Endothelial cell of umbilical vein (primary cell): ENCODE measurements at regions not wholly inside any gene's neighbourhood (a gene's known extent, or its start where the extent isn't known, plus 50 kb on each side); places are given as distances from the start of the nearest gene placed in this dataset.

Source experiments
- BruUV-seq: library from RNA; stranded (reverse); fragments of 400-500 nt; replicated peaks from 2 replicates; lab custom pipeline; 2021; lab: Mats Ljungman, UMichigan
- CTCF ChIA-PET: fragments of 300-600, 350-600 bp; sonication (Branson Sonifier 250); formaldehyde crosslinking; loops from one replicate; lab custom pipeline; 2021; ENCODE audit warnings: antibody characterized with exemption, inconsistent platforms; lab: Charles Lee
- POLR2A ChIA-PET: fragments of 300-600, 350-600 bp; sonication (Branson Sonifier 250); formaldehyde crosslinking; loops from one replicate; lab custom pipeline; 2021; ENCODE audit warnings: antibody characterized with exemption, inconsistent platforms; lab: Charles Lee
- DNase-seq: peaks from one replicate; pipeline ENCODE4 v3.0.0-alpha.2; 2011; ENCODE audit warnings: low read depth, low spot score
- FAIRE-seq: peaks from 2 replicates; lab custom pipeline; 2011; peaks lifted over from hg19 to GRCh38; lab: Jason Lieb, UNC
- H2AFZ ChIP-seq: 2 replicates; pipeline ENCODE4 v1.6.0; 2012; ENCODE audit warnings: low read depth, low read length, control low read depth, inconsistent platforms
- H3K27ac ChIP-seq: 2 replicates; pipeline ENCODE4 v1.5.1; 2011; ENCODE audit warnings: low read depth, mild to moderate bottlenecking, control low read depth, low read length, moderate library complexity; ENCODE audit not compliant: insufficient read depth
- H3K27me3 ChIP-seq, 2 experiments: 2 replicates each; pipeline versions ENCODE4 v1.6.0 to v1.6.1; 2011; ENCODE audit warnings: low read length in 2 of 2, mixed read lengths in 1 of 2; ENCODE audit not compliant: control insufficient read depth in 2 of 2, insufficient read depth in 2 of 2
- H3K36me3 ChIP-seq, 2 experiments: 2 replicates in 1 of 2; 3 replicates in 1 of 2; pipeline ENCODE4 v1.5.1; 2011; ENCODE audit warnings: low read length in 2 of 2, mild to moderate bottlenecking in 1 of 2, moderate library complexity in 1 of 2; ENCODE audit not compliant: control insufficient read depth in 2 of 2, insufficient read depth in 2 of 2; ENCODE audit errors: extremely low read depth in 1 of 2
- H3K4me1 ChIP-seq: 3 replicates; pipeline ENCODE4 v1.5.1; 2011; ENCODE audit warnings: mild to moderate bottlenecking, low read length; ENCODE audit not compliant: control insufficient read depth, insufficient read depth; ENCODE audit errors: extremely low read depth
- H3K4me2 ChIP-seq: 2 replicates; pipeline ENCODE4 v1.6.1; 2011; ENCODE audit warnings: low read length, control low read depth, mixed read lengths; ENCODE audit not compliant: insufficient read depth
- H3K4me3 ChIP-seq, 3 experiments: fragments of 200-600 bp in 1 of 3; sonication (generic), shearing (Covaris generic) in 1 of 3; replicated peaks in 1 of 3; 2 replicates each; pipeline ENCODE4 v1.5.1; 2011 to 2016; ENCODE audit warnings: control low read depth in 3 of 3, low read length in 3 of 3, mild to moderate bottlenecking in 2 of 3, inconsistent platforms in 1 of 3, low read depth in 1 of 3, moderate library complexity in 1 of 3; ENCODE audit not compliant: insufficient read depth in 1 of 3
- H3K79me2 ChIP-seq: 2 replicates; pipeline ENCODE4 v1.6.0; 2012; ENCODE audit warnings: low read length, inconsistent platforms; ENCODE audit not compliant: control insufficient read depth, insufficient read depth
- H3K9ac ChIP-seq: replicated peaks from 2 replicates; pipeline ENCODE3; 2011; ENCODE audit warnings: low read length, control low read depth; ENCODE audit not compliant: insufficient read depth; ENCODE audit errors: extremely low read depth
- H3K9me1 ChIP-seq: replicated peaks from 3 replicates; pipeline ENCODE4 v1.6.0; 2011; ENCODE audit warnings: mild to moderate bottlenecking, low read length; ENCODE audit not compliant: control insufficient read depth, insufficient read depth; ENCODE audit errors: extremely low read depth
- H3K9me3 ChIP-seq: replicated peaks from 2 replicates; pipeline ENCODE4 v1.5.1; 2012; ENCODE audit warnings: low read length, inconsistent platforms; ENCODE audit not compliant: control insufficient read depth, insufficient read depth
- H4K20me1 ChIP-seq: replicated peaks from 2 replicates; pipeline ENCODE3; 2011; ENCODE audit warnings: mild to moderate bottlenecking, low read length; ENCODE audit not compliant: control insufficient read depth, insufficient read depth; ENCODE audit errors: extremely low read depth
- CTCF ChIP-seq, 2 donors: IDR thresholded peaks; 1 replicate in 1 of 2; 2 replicates in 1 of 2; pipeline ENCODE4 v1.5.1; 2011; ENCODE audit warnings: low read length in 2 of 2, mild to moderate bottlenecking in 2 of 2, moderate library complexity in 2 of 2, control low read depth in 1 of 2, inconsistent platforms in 1 of 2, low read depth in 1 of 2; ENCODE audit not compliant: insufficient read depth in 1 of 2; ENCODE audit errors: extremely low read depth in 1 of 2
- EZH2 ChIP-seq: IDR thresholded peaks from 2 replicates; pipeline ENCODE4 v1.6.1; 2012; ENCODE audit warnings: borderline replicate concordance, low read depth, mild to moderate bottlenecking, moderate library complexity, low read length, inconsistent platforms; ENCODE audit not compliant: severe bottlenecking
- FOS ChIP-seq: IDR thresholded peaks from 2 replicates; pipeline ENCODE4 v1.6.1; 2011; ENCODE audit warnings: mild to moderate bottlenecking, low read length, moderate library complexity, borderline replicate concordance; ENCODE audit not compliant: insufficient read depth
- GATA2 ChIP-seq: IDR thresholded peaks from 2 replicates; pipeline ENCODE4 v1.7.0; 2011; ENCODE audit warnings: low read depth, mild to moderate bottlenecking, moderate library complexity, mixed read lengths, low read length; ENCODE audit not compliant: insufficient read length, insufficient read depth
- JUN ChIP-seq: IDR thresholded peaks from 2 replicates; pipeline ENCODE4 v1.6.1; 2011; ENCODE audit warnings: borderline replicate concordance, low read depth; ENCODE audit not compliant: insufficient read length, insufficient read depth
- MAX ChIP-seq: IDR thresholded peaks from 2 replicates; pipeline ENCODE4 v1.6.1; 2011; ENCODE audit not compliant: insufficient read depth, insufficient read length
- MYC ChIP-seq: IDR thresholded peaks from one replicate; pipeline ENCODE4 v1.6.1; 2011; ENCODE audit warnings: mild to moderate bottlenecking, low read depth, low read length
- POLR2A ChIP-seq: IDR thresholded peaks from 2 replicates; pipeline ENCODE4 v1.6.1; 2012; ENCODE audit warnings: low read depth, mild to moderate bottlenecking, control low read depth, low read length
- POLR2AphosphoS5 ChIP-seq: IDR thresholded peaks from 2 replicates; pipeline ENCODE4 v1.6.1; 2012; ENCODE audit warnings: low read depth, mild to moderate bottlenecking, control low read depth, low read length, moderate library complexity; ENCODE audit not compliant: insufficient read depth
- dilution Hi-C: fragments of 300-500 bp; cut with MboI; formaldehyde crosslinking; loops from one replicate; pipeline ENCODE4 v1.15.0; 2019; ENCODE audit warnings: low sequenced_read_pairs; ENCODE audit not compliant: extremely low pct_ligation_motif_present
- intact Hi-C: fragments of 100-400 bp; cut with micrococcal nuclease; formaldehyde crosslinking; loops from one replicate; pipeline ENCODE4 v1.10.0; 2022

GRCh38 chr3:20511863-20512505 is 326.0 kb upstream of the SGO1 start:
- FAIRE-seq (no peak), DNase-seq (peak; percentile 51)
- H4K20me1 ChIP-seq: no peaks in the 10 kb centered on the region
- H3K9ac ChIP-seq: no peak overlapping the region
- H3K9me3 ChIP-seq: no peaks in the 10 kb centered on the region
- BruUV-seq: no TSS peak
- H3K27me3 ChIP-seq: no peaks in the 10 kb centered on the region
- intact Hi-C loops (loop anchor here (1.0 to 5.0 kb wide), 8 partner anchors 172 to 1380 kb away; no protein-coding TSS in a partner anchor), dilution Hi-C loops (no loop called here)
- H3K4me3 ChIP-seq: no peak overlapping the region
- H3K4me1 ChIP-seq: no peaks in the 10 kb centered on the region
- no peak overlapping the region for H3K4me2 ChIP-seq
- H3K36me3 ChIP-seq: no peaks in the 10 kb centered on the region
- POLR2A ChIA-PET: no interaction called here
- CTCF ChIA-PET: interaction anchor here (0.7 to 3.9 kb wide), 5 partner anchors 16 to 1382 kb away, joined by 3 to 24 read pairs (median 5); no protein-coding TSS in a partner anchor
- no peaks in the 10 kb centered on the region for H3K9me1 ChIP-seq
- H2AFZ ChIP-seq: peak overlapping the region; percentile 16
- TF ChIP-seq GATA2 (peak; percentile 24), CTCF (IDR thresholded peaks at IDR 0.05; ENCODE audit: extremely low read depth in 1 of 2, insufficient read depth in 1 of 2, low read depth in 1 of 2, low read length in 2 of 2) (peak; percentile 35 to 40), MYC (no peak)
- no peaks in the 10 kb centered on the region for H3K79me2 ChIP-seq
- no peak overlapping the region for H3K27ac ChIP-seq

- CTCF ChIA-PET: interaction anchor here (1.4 to 3.9 kb wide), 6 partner anchors 17 to 1384 kb away, joined by 3 to 24 read pairs (median 6); no protein-coding TSS in a partner anchor
- intact Hi-C loops: loop anchor here (2.0 to 5.0 kb wide), 5 partner anchors 232 to 1382 kb away; no protein-coding TSS in a partner anchor
- FAIRE-seq: no peak
- POLR2A ChIA-PET: no interaction called here
- no peaks in the 10 kb centered on the region for H3K79me2 ChIP-seq
- H3K9me1 ChIP-seq: no peaks in the 10 kb centered on the region
- no peaks in the 10 kb centered on the region for H4K20me1 ChIP-seq
- H3K4me2 ChIP-seq: no peak overlapping the region
- dilution Hi-C loops: no loop called here
- H3K9me3 ChIP-seq: no peaks in the 10 kb centered on the region
- no peak overlapping the region for H3K4me3 ChIP-seq
- BruUV-seq: no TSS peak
- H2AFZ ChIP-seq: no peak overlapping the region
- H3K36me3 ChIP-seq: no peaks in the 10 kb centered on the region
- TF ChIP-seq CTCF (IDR thresholded peaks at IDR 0.05; ENCODE audit: extremely low read depth in 1 of 2, insufficient read depth in 1 of 2, low read depth in 1 of 2, low read length in 2 of 2): no peak
- no peak for TF ChIP-seq GATA2
- TF ChIP-seq MYC: no peak
- TF ChIP-seq POLR2AphosphoS5: no peak
- TF ChIP-seq JUN: no peak
- TF ChIP-seq POLR2A: no peak
- no peak for TF ChIP-seq MAX
- TF ChIP-seq EZH2: no peak
- TF ChIP-seq FOS: no peak
- DNase-seq: no peak
- no peaks in the 10 kb centered on the region for H3K27me3 ChIP-seq
- no peak overlapping the region for H3K27ac ChIP-seq
- H3K4me1 ChIP-seq: no peaks in the 10 kb centered on the region
- no peak overlapping the region for H3K9ac ChIP-seq
Observed at GRCh38 chr3:20510396-20510795, 324.4 kb upstream of the SGO1 start.
